SW 1271 (cell line): ENCODE measurements at regions not wholly inside any gene's neighbourhood (a gene's known extent, or its start where the extent isn't known, plus 50 kb on each side); places are given as distances from the start of the nearest gene placed in this dataset.
"Not testable (repeated sequence)": the region's sequence is repeated elsewhere in the genome, so short reads cannot be mapped to it uniquely, and the experiment has no call there.

Source experiments
- DNase-seq, 2 experiments: peaks; one replicate each; lab custom pipeline; 2025; lab: John Stamatoyannopoulos, UW

DNA sequence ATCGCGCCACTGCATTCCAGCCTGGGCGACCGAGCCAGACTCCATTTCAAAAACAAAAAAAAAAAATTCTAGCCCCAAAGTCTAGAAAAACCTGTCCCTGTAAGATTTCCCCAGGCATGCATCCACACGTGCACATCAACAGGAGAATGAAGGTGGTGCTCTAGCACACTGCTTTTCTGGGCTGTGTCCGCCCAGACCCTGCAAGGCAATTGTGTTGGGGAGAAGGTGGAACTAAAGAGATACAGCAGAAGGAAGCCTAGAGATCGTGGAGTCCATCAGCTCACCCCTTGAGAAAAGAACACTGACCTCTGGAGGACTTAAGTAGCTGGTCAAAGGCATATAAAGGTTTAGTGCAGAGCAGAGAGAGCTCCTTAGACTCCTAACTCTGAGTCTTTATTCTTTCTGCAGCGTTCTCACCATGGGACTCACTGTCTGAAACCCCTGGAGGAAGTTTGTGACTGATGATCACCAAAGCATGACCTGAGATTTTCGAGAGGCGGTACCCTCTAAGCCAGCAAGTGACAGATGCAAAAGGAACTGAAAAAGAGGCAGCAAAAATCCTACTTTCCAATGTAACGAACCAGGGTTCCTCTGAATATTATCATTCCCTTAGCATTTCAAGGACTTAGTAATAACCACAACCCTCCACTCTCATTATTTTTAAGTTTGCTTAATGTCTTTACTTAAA lies 179.8 kb downstream of the MEX3B start:
- DNase-seq: no peak

DNA sequence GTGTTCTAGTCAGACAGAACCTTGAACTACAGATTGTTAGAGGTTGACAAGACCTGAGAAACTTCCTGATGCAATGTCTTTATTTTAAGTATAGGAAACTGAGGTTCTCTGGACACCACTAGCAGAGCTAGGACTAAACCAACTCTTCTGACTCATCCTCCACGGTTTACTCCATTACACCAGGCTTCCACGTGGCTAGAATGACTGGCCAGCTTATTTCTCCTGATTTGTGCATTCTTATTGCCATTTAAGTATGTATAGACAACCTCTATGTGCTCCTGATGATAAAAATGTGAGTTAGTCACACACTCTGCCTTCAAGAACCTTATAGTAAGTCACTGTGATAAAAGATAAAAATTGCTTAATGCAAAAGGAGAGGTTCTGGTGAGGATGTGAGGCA lies 182.7 kb downstream of the MEX3B start:
- no peak for DNase-seq

DNA sequence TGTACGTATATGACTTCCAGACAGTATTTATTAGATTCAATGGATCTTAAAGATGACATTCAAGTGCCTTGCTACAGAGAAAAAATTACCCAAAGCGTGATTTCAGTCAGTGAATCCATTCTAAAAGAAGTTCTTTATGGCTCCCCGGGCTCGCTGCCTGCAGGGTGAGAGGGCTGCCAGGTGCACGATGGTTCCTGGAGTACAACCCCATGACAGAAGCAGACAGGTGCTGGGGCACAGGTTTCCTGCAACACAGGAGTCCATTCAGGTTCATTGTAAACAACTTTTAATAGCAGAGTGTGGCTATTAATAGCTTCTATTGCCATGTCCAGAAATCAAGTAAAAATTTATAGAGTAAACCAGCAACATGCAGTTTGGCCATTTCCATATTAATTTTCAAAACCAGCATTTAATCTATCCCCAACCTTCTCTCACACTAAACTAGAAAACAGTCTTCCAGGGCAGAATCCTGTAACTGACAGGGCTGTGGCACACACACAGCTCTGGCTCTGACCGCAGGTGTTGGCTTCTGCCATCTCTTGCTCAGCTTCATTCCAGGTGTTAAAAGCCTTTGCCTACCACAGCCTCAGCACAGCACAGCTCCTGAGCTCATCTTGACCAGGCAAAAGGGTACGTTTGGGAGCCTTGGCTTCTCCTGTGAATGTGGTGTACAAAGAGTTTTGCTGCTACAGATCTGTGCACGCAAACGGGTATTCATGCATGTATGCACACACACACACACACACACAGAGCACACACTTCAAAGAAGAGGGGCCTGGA lies 185.9 kb downstream of the MEX3B start:
- DNase-seq: no peak

DNA sequence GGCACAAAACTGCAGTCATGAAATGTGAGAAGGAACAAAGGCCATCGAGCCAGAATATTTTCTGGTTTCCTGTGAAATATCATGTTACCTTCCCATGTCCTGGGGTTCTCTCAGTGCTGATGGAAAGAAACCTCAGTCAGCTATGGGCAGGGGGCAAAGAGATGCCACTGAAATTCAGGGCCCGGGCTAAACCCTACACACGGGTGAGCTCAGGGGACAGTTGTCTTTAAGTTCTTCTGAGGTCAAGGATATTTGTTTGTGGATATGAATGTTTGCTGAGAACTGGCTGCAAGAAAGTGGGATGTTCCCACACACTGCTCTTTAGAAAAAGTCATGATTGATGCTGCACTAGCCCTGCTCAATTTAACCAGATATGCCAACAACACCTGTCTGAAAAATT lies 187.2 kb downstream of the MEX3B start:
- no peak for DNase-seq

DNA sequence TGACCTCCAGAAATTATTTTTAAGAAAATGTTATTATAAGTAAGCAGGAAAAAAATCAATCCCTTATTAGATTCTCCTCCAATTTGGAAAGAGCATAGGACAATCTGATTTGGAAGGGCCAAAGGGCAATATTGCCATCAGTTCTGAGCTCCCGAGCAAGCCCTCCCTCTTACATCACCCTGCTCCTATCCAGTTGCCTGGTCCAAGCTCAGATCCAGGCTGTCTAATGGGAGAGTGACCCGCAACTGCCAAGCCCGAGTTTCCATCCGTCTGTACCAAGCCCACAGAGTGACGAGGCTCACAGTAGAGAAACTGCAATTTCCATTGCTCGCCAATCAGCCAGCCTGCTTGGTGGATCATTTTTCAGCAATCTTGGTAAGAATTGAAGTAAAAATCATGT lies 187.7 kb downstream of the MEX3B start:
- DNase-seq: no peak

DNA sequence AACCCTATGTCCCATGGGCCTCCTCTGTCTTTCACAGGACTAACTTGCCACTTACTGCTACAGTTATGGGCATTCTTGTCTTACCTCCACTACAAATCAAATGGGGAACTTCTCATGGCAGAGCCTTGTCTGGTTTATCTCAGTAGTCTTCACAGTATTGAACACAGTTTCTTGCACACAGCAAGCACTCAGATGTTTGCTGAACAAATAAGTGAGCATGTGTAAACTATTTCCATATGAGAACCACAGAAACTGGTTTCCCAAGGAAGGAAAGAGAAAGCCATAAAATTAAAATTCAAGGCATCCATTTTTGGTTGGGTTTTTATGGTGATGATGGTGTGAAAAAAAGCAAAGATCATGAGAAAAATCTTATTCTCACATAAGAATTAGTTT lies 189.2 kb downstream of the MEX3B start:
- no peak for DNase-seq

DNA sequence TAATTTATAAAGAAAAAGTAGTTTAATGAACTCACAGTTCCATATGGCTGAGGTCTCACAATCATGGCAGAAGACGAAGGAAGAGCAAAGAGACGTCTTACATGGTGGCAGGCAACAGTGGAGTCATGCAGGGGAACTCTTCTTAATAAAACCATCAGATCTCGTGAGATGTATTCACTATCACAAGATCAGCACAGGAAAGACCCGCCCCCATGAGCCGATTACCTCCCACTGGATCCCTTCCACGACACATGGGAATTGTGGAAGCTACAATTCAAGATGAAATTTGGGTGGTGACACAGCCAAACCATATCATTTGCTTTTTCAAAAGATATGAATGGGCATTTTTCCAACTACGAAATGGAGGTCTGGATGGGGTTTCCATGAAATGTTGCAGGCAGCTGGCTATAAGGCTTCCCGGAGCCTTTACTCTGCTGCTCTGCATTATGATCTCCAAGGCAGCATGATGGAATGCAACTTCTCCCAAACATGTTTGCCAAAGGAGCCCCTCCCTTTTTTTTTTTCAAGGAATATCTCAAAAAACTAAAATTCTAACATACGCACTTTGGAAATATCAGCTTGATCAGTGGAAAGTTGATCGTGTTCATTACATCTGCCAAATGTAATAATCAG lies 189.7 kb downstream of the MEX3B start:
- DNase-seq: no peak

DNA sequence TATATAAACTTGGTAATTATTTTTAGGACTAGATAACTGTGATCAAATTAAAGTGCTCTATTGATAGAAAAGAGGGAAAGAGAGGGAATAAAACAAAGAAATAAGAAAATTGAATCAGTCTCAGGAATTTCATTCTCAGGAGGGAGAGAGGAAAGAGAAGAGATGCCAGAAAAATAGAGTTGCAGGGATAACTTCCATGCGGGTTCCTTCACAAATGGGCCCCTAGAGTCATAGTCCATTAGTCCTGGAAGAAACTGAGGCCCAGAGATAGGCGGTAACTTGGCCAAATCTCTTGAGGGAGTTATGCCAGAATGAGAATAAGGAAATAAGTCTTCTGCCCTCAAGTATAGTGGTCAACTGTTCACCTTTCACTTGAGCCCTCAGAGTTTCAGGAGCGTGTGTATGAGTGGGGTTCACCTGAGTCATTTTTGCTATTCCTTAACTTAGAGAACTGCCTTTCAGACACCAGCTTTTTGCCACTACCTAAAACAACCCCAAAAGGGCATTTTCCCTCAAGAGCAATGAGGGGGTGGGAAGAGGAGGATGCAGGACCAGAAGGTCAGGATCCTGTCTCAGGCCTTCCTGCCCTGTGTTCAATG lies 192.6 kb downstream of the MEX3B start:
- no peak for DNase-seq

DNA sequence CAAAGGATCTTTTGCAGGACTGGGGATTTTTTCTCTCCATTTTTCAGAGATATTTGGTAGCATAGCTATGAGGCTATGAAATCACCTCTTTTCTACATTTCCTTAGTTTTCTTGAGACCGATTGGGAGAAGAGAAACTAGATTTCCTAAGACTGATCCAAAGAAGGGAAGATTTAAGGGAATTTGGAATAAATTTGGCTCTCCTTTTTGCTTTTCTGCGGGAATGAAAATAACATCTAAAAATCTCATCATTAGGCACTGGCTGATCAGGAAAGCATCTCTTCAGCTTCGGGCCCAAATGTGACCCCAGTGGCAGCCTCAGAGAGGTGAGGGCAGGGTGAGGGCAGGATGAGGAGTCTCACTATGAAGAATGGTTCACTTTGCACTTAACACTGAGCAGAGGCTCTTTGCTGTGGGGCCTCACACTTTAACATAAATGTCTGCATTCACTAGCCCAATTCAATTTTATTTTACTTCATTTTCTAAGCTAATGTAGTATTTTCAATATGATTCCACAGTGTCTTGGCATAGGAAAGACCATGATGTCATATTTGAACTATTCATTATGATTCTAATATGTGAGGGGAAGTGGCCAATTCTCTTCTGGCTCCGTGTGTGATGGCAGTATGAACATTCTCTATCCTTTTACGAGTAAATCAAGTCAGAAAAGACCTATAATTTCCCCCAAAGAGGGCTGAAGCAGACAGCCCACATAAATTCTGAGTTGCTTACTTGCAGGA lies 193.2 kb downstream of the MEX3B start:
- DNase-seq: no peak

DNA sequence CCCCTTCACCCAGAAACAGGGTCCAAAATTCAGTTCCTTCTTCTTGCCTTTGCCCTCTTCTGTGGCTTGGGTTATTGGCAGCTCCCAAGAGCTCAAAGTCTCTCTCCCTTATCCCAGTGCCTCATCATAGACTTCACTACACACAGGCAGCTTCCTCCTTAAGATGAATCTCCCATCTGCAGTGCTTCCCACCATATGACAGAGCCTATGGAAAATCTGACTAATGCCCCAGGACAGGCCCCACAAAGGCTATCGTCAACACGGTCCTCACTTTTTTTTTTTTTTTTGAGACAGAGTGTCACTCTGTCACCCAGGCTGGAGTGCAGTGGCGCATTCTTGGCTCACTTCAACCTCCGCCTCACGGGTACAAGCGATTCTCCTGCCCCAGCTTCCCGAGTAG lies 194.1 kb downstream of the MEX3B start:
- DNase-seq: no peak

DNA sequence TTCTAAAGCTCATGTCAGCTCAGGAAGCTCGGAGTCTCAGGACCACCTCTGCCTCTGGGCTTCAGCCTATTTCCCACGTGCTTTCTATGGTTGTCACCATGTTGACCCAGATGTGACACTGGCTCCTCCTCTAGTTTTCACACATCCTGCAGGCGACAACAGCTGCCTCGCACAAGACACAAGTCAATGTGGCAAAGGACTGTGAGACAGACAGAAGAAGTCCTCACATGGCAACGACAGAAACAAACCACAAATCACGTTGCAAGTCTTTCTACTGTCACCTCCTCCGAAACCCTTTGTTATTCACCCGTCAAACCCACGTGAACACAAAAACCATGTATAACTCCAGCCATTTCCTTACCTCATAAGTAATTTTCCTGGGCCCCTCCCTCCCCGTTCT lies 194.5 kb downstream of the MEX3B start:
- DNase-seq: no peak

DNA sequence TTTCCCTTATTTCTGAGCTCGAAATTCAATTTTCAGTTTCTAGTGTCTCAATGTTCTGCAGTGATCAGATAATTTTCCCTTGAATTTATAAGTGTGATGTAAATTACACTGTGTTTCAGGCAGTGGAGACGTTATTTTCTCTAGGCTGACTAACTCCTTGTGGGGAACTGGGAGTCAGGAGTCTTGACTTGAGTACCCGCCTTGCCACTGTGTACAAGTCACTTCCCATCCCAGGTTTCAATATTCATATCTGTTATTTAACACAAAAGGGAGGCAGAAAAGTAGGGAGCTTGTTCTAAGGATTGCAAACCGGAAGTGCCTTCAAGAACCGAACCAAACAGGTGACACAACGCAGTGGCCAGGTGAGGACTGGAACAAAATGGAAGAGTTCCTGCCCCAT lies 196.5 kb downstream of the MEX3B start:
- no peak for DNase-seq

DNA sequence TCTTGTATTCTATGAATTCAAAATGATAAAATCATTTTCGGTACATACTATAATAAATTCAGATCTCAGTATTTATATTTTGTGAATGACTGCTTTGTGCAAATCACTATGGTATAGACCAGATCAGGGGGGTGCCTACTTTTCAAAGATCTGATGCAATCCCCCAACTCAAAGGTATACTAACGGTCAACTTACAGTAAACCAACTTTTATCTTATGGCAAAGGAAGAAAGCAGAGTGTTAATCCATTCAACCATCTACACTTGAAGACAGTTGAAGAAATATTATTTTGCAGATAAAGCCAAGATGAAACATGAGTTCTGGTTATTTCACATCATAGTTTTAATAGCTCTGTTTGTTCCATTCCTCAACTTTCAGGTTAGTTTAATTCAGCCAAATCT lies 197.1 kb downstream of the MEX3B start:
- DNase-seq: no peak

DNA sequence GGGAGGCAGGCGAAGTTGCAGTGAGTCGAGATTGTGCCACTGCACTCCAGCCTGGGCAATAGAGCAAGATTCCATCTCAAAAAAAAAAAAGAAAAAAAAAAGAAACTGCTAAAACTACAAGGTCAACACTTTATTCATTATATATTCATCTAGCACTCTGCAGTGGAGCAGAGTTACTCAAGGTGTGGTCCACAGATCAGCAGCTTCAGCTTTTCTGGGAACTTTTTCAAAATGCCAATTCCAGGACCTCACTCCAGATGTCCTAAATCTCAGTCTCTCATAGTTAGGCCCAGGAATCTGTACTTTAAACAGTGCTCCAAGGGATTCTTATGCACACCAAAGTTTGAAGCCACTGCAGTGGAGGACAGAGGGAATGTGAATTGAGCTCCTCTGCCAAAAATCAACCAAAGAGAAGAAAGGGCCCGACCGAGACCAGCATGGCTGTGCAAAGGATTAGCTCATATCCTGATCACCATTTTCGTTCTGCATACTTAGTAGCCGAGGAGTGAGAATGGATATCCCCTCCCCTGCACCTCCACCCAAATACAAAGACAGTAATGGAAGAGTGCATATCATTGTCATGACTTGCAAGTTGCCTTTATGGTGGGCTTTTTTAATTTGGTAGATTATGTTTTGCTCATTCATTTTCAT lies 201.9 kb downstream of the MEX3B start:
- no peak for DNase-seq

DNA sequence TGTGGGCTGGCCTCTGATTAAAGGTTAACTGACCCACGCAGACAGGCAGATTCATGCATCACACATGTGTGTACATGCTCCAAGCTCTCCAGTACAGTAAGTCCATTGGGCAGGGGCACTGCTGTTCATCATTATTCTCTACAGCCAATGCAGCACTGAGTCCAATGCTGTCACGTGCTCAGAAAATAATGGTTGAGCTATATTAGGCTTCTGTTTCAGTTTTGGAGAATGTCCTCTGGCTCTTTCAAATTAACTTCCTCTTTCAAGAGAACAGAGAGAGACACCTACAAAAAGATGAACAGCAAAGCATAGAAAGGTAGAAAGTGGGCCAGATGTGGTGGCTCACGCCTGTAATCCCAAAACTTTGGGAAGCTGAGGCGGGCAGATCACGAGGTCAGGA lies 202.6 kb downstream of the MEX3B start:
- DNase-seq: no peak

DNA sequence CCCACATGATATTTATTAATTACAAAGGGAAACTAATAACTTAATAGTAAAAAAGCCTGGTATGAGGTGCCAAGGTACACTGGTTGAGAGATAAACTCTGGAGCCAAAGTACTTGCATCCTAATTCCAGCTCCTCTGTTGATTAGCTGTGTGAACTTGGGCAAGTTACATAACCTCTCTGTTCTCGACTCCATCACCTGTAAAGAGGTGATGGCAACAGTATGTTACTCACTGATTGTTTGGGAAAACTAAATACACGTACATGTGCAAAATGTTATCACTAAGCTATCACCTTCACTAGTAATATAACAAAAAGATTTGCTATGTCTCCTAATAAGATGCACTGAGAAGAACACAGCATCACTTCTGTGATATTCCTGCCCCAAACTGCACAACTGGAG lies 206.4 kb downstream of the MEX3B start:
- no peak for DNase-seq

DNA sequence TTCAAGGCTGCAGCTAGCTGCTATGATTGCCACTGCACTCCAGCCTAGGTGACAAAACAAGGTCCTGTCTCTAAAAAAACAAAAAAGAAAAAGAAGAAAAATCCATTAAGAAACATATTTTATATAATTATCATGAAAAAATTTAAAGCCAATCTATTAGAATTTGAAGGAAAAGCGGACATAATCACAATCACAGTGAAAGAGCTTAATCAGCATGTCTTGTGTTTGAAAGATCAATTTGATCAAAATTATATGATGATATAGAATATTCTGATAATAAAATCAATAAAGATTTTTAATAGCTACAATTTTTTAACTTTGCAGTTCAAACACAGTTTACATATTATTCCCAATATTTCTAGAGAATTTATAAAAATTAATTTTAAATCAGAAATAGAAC lies 210.1 kb downstream of the MEX3B start:
- DNase-seq: no peak

DNA sequence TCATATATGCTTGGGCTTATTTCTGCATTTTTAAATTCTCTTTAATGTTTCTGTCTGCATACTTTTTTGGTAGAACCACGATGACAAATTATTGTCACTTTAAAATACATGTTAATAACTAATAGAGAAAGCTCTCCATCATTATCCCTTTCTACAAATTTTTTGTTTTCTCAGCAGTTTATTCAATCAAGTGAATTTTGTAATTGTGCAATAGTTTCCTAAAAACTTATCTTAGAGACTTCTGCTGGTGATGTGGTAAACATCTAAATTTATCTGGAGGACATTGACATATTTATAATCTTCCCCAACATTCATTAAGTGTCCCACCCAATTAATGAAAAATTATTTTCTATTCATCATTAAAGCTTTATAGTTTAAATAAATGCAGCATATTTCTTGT lies 215.3 kb downstream of the MEX3B start:
- no peak for DNase-seq

DNA sequence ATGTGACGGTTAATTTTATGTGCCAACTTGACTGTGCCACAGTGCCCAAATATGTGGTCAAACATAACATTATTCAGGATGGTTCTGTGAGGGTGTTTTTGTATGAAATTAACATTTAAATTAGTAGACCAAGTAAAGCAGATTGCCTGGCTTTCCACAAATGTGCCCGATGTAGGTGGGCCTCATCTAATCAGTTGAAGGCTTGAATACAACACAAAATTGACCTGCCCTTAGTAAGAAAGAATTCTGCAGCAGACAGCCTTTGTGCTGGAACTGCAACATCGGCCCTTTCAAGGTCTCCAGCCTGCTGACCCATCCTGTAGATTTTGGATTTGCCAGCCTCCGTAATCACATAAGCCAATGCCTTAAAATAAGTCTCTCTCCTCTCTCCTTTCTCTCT lies 215.9 kb downstream of the MEX3B start:
- no peak for DNase-seq

DNA sequence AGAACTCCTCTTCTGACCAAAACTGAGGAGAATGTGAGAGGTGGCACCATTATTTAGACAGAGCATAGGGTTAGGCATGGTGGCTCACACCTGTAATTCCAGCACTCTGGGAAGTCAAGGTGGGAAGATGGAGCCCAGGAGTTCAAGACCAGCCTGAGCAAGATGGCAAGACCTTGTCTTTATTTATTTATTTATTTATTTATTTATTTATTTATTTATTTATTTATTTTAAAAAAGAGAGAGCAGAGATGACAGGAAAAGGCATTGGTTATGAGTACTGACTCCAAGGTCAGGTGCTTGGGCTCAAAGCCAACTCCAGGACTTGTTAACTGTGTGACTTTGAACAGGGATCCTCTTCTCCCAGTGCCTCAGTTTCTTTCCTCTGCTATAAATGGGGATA lies 217.7 kb downstream of the MEX3B start:
- DNase-seq: no peak

DNA sequence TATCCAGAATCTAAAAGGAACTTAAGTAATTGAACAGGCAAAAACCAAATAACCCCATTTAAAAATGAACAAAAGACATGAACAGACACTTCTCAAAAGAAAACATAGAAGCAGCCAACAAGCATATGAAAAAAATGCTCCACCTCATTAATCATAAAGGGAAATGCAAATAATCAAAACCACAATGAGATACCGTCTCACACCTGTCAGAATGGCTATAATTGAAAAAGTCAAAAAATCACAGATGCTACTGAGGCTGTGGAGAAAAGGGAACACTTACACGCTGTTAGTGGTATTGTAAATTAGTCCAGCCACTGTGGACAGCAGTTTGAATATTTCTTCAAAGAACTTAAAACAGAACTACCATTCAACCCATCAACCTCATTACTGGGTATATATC lies 220.7 kb downstream of the MEX3B start:
- DNase-seq: no peak

DNA sequence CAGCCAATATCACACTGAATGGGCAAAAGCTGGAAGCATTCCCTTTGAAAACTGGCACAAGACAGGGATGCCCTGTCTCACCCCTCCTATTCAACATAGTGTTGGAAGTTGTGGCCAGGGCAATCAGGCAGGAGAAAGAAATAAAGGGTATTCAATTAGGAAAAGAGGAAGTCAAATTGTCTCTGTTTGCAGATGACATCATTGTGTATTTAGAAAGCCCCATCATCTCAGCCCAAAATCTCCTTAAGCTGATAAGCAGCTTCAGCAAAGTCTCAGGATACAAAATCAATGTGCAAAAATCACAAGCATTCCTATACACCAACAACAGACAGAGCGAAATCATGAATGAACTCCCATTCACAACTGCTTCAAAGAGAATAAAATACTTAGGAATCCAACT lies 223.2 kb downstream of the MEX3B start:
- not testable (repeated sequence) for DNase-seq
